ENCODE measurements at regions not wholly inside any gene's neighbourhood (a gene's known extent, or its start where the extent isn't known, plus 50 kb on each side); places are given as distances from the start of the nearest gene placed in this dataset.

DNA sequence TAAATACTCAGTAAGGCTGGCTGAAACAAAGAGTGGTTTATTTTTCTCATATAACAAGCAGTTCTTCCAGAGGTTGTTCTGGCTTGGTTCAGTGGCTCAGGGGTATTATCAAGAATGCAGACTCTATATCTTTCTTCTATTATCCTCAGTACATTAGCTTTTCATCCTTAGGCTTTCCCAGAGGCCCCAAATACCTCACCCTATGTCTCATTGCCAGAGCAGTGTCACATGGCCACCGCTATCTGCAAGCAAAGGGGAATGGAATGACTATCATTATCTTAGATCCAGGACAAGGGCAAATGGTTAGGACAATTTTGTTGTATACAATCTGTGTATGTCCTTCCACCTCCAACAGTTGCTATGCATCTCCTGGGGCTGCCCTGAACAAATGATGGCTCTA lies 69.0 kb upstream of the SNX2 start:
- TF ChIP-seq, protein P1, sequence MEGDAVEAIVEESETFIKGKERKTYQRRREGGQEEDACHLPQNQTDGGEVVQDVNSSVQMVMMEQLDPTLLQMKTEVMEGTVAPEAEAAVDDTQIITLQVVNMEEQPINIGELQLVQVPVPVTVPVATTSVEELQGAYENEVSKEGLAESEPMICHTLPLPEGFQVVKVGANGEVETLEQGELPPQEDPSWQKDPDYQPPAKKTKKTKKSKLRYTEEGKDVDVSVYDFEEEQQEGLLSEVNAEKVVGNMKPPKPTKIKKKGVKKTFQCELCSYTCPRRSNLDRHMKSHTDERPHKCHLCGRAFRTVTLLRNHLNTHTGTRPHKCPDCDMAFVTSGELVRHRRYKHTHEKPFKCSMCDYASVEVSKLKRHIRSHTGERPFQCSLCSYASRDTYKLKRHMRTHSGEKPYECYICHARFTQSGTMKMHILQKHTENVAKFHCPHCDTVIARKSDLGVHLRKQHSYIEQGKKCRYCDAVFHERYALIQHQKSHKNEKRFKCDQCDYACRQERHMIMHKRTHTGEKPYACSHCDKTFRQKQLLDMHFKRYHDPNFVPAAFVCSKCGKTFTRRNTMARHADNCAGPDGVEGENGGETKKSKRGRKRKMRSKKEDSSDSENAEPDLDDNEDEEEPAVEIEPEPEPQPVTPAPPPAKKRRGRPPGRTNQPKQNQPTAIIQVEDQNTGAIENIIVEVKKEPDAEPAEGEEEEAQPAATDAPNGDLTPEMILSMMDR (IDR thresholded peaks at IDR 0.05; ENCODE audit: low read depth, low read length) = no peak
- TF ChIP-seq, protein P2, sequence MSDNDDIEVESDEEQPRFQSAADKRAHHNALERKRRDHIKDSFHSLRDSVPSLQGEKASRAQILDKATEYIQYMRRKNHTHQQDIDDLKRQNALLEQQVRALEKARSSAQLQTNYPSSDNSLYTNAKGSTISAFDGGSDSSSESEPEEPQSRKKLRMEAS (IDR thresholded peaks at IDR 0.05; ENCODE audit: low read depth, low read length) = no peak
- no peak for TF ChIP-seq MYC (IDR thresholded peaks at IDR 0.05; ENCODE audit: low read depth, low read length)
- TF ChIP-seq POLR2A (IDR thresholded peaks at IDR 0.05; ENCODE audit: extremely low read depth, insufficient read length) = no peak
